ENCODE measurements at regions not wholly inside any gene's neighbourhood (a gene's known extent, or its start where the extent isn't known, plus 50 kb on each side); places are given as distances from the start of the nearest gene placed in this dataset.

DNA sequence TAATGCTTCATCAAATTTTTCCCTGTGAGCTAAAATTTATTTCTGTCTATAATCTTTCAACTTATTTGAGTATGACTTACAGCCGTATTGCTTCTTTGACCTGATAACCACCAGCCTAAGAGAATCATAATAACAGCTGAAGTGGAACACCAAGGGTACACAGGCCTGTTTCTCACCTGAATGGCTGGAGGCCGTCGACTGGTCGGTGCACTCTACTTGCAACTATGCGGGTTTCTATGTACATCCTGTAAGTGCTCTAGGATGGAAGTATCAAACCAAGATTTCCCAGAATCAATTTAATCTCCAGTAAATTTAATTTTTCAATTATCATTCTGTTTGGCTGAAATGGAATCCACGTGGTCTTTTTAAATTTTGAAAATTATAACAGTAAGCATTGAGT is 504.8 kb upstream of the PHF14 start:
- H3K27ac ChIP-seq, result no peak overlapping the region
- no peak overlapping the region for H3K27ac Mint-ChIP-seq
- DNase-seq (ENCODE audit: low spot score), result no peak
- H4K20me1 ChIP-seq (ENCODE audit: low read depth), result no peaks in the 10 kb centered on the region
- no peaks in the 10 kb centered on the region for H3K36me3 Mint-ChIP-seq
- H3K9ac ChIP-seq, result no peak overlapping the region
- no peaks in the 10 kb centered on the region for H3F3A ChIP-seq (ENCODE audit: low read depth)
- H3K4me1 ChIP-seq, result no peaks in the 10 kb centered on the region
- peaks cover 5% of the 10 kb centered on the region for H3K9me3 Mint-ChIP-seq
- H3K27me3 Mint-ChIP-seq (ENCODE audit: insufficient read depth, low read depth), result no peaks in the 10 kb centered on the region
- no peak overlapping the region for H3K4me3 Mint-ChIP-seq
- no peaks in the 10 kb centered on the region for H3K79me2 ChIP-seq (ENCODE audit: low read depth)
- H3K4me1 Mint-ChIP-seq, result no peaks in the 10 kb centered on the region
- H3K4me3 ChIP-seq, result no peak overlapping the region
- no peak overlapping the region for H3K4me2 ChIP-seq
- no peak overlapping the region for H2AFZ ChIP-seq (replicated peaks)
- H3K27me3 ChIP-seq, result no peaks in the 10 kb centered on the region
- no peaks in the 10 kb centered on the region for H3K36me3 ChIP-seq
- TF ChIP-seq, protein P1, sequence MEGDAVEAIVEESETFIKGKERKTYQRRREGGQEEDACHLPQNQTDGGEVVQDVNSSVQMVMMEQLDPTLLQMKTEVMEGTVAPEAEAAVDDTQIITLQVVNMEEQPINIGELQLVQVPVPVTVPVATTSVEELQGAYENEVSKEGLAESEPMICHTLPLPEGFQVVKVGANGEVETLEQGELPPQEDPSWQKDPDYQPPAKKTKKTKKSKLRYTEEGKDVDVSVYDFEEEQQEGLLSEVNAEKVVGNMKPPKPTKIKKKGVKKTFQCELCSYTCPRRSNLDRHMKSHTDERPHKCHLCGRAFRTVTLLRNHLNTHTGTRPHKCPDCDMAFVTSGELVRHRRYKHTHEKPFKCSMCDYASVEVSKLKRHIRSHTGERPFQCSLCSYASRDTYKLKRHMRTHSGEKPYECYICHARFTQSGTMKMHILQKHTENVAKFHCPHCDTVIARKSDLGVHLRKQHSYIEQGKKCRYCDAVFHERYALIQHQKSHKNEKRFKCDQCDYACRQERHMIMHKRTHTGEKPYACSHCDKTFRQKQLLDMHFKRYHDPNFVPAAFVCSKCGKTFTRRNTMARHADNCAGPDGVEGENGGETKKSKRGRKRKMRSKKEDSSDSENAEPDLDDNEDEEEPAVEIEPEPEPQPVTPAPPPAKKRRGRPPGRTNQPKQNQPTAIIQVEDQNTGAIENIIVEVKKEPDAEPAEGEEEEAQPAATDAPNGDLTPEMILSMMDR (IDR thresholded peaks at IDR 0.05), result no peak
- TF ChIP-seq EZH2phosphoT487 (IDR thresholded peaks at IDR 0.05) (no peak), EZH2 (IDR thresholded peaks at IDR 0.05) (no peak)
- H3K9me3 ChIP-seq (ENCODE audit: low read depth), result no peaks in the 10 kb centered on the region

DNA sequence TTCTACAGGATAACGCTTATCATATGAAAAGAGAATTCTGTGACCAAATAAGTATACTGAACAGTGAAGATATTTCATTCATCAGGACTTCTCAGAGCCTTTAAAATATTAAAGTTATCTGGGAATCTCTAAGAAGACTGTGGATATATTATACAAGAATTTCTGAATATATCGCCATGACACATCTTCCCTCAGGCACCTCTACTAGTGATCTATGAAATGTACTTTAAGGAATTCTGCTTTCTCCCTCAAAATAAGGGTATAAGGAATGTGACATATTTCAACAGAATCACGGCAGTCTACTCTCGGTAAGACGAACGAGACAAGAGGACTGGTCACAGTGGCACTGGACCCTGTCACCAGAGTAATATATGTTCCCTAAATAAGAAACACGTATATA is 504.2 kb upstream of the PHF14 start:
- Mint-ChIP-seq H3K36me3 (no peaks in the 10 kb centered on the region), H3K4me1 (no peaks in the 10 kb centered on the region), H3K4me3 (no peak overlapping the region), H3K27me3 (ENCODE audit: insufficient read depth, low read depth) (no peaks in the 10 kb centered on the region), H3K9me3 (peaks cover 2% of the 10 kb centered on the region), H3K27ac (no peak overlapping the region)
- Histone ChIP-seq H3K4me3 (no peak overlapping the region), H3K4me1 (no peaks in the 10 kb centered on the region), H3K36me3 (no peaks in the 10 kb centered on the region), H4K20me1 (ENCODE audit: low read depth) (no peaks in the 10 kb centered on the region), H3K4me2 (no peak overlapping the region), H3K9me3 (ENCODE audit: low read depth) (no peaks in the 10 kb centered on the region), H3K27me3 (no peaks in the 10 kb centered on the region), H2AFZ (replicated peaks) (no peak overlapping the region), H3K27ac (no peak overlapping the region), H3K9ac (no peak overlapping the region), H3K79me2 (ENCODE audit: low read depth) (no peaks in the 10 kb centered on the region), H3F3A (ENCODE audit: low read depth) (no peaks in the 10 kb centered on the region)
- TF ChIP-seq, protein P1 (IDR thresholded peaks at IDR 0.05), result no peak
- TF ChIP-seq EZH2phosphoT487 (IDR thresholded peaks at IDR 0.05) (no peak), EZH2 (IDR thresholded peaks at IDR 0.05) (no peak)
- no peak for DNase-seq (ENCODE audit: low spot score)

DNA sequence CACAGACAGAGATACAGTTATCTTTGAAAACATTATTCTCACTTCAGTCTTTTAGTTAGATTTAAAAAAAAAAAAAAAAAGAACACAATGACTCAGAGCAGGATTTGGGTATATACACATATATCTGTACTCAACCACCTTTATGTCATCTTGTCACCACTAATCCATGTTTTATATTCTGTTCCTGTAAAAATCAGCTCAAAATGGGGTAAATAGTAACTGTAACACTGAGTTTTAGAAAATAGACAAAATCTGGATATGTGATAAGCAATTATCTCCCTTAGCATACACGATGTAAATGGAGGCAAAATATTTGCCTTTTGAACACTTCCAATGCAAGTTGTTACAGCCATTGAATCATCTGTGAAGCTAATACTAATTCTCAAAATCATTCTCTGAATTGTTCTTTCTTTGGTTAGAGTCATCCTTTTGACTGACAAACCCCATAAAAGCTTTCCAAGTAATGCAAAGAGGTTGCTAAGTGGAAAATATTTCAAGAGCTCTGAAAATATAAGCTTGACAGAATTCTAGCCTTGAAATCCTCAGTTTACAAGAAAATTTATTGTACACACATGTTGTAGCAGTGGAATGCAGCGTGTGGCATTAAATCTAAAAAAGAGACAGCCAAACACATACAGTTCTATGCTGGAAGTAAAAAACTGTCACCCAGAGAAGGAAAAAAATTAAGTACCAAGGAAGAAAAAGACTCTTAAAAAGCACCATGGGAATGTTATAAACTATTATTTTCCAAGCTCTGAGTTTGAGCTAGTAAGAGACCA is 502.2 kb upstream of the PHF14 start:
- no peak for DNase-seq (ENCODE audit: low spot score)
- no peak overlapping the region for H3K4me3 Mint-ChIP-seq
- Histone ChIP-seq H3K9me3 (ENCODE audit: low read depth) (no peaks in the 10 kb centered on the region), H3K4me3 (no peak overlapping the region), H3K36me3 (no peaks in the 10 kb centered on the region), H3F3A (ENCODE audit: low read depth) (no peaks in the 10 kb centered on the region), H3K27ac (no peak overlapping the region), H4K20me1 (ENCODE audit: low read depth) (no peaks in the 10 kb centered on the region), H3K4me1 (no peaks in the 10 kb centered on the region), H3K4me2 (no peak overlapping the region), H3K9ac (no peak overlapping the region), H3K79me2 (ENCODE audit: low read depth) (no peaks in the 10 kb centered on the region), H2AFZ (replicated peaks) (no peak overlapping the region), H3K27me3 (no peaks in the 10 kb centered on the region)
- peaks cover 1% of the 10 kb centered on the region for H3K9me3 Mint-ChIP-seq
- H3K36me3 Mint-ChIP-seq, result no peaks in the 10 kb centered on the region
- no peak overlapping the region for H3K27ac Mint-ChIP-seq
- no peaks in the 10 kb centered on the region for H3K4me1 Mint-ChIP-seq
- no peaks in the 10 kb centered on the region for H3K27me3 Mint-ChIP-seq (ENCODE audit: insufficient read depth, low read depth)
- no peak for TF ChIP-seq EZH2phosphoT487 (IDR thresholded peaks at IDR 0.05)
- TF ChIP-seq EZH2 (IDR thresholded peaks at IDR 0.05), result no peak
- TF ChIP-seq, protein P1 (IDR thresholded peaks at IDR 0.05), result no peak
